ENCODE measurements at regions not wholly inside any gene's neighbourhood (a gene's known extent, or its start where the extent isn't known, plus 50 kb on each side); places are given as distances from the start of the nearest gene placed in this dataset.

GRCh38 chr10:9759596-9759995 lies 1258.1 kb upstream of the CELF2 start:
- no peak for TF ChIP-seq POLR2AphosphoS5 (IDR thresholded peaks at IDR 0.05; ENCODE audit: low read depth, low read length)
- no peak for TF ChIP-seq POLR2A (IDR thresholded peaks at IDR 0.05; ENCODE audit: low read depth, low read length)
